GM21528 (cell line): ENCODE measurements at regions not wholly inside any gene's neighbourhood (a gene's known extent, or its start where the extent isn't known, plus 50 kb on each side); places are given as distances from the start of the nearest gene placed in this dataset.

Source experiments
- ATAC-seq: cut with Tn5 transposase; IDR thresholded peaks from one replicate; pipeline ENCODE4 v1.9.1; 2021; ENCODE audit warnings: mild to moderate bottlenecking, moderate library complexity; ENCODE audit not compliant: unreplicated experiment, low FRiP score

DNA sequence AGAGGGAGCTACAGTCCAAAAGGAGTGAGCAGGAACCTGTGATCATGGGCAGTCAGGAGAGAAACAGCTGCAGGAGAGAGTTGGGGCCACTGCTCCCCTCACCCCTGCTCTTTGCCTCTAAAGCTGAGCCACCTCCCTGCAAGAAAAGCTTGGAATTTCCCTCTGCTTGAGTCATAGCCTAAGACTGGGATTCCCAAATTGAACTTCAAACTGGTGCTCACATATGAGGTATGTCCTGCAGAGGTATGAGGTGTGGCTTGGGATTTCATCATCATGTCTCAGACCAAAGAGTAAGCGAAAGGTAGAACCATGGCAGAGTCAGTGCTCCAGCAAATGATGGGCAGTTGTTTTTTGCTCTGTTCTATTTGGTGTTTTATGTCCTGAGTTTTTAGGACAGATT is 237.1 kb upstream of the NRP1 start:
- ATAC-seq = no peak

- ATAC-seq = no peak
Observed at GRCh38 chr10:33570495-33570894, 236.0 kb upstream of the NRP1 start.

- no peak for ATAC-seq
Observed at GRCh38 chr10:33569702-33570101, 235.2 kb upstream of the NRP1 start.

GRCh38 chr10:33566426-33566825 is 232.0 kb upstream of the NRP1 start:
- ATAC-seq = no peak

DNA sequence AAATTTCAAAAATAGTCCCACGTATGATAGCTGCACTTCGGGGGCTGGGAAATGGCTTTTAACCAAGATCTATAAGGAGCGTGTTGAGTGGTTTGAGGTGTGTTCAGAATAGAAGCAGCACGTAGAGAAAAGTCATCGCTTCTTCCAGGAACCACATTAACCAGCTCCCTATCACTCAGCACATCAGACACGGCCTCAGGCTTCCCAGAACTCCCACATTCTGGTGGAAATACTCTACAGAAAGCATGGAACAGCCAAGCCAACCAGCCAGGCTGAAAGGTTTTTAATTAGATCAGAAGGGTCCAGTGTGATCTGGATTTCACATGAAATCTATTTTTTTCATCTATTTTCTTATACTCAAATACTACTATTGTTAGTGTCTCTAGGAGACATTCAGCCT is 231.5 kb upstream of the NRP1 start:
- ATAC-seq = no peak

DNA sequence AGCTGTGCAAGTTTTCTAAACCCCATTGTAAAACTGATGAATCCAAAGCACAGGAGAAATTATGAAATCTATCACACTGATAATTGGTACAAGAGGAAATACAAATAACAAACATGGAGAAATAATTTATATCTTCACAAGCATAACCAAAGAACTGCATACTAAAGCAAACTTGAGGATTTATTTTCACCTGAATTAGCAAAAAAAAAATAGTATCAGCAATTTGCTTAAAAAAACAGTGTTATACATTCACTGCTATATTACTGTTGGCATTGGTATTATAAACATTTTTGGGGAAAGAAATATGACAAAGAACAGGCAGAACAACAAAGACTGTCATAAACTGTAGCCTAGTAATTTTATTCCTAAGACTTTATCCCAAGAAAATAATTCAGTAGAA is 230.8 kb upstream of the NRP1 start:
- ATAC-seq = no peak

- ATAC-seq = no peak
Observed at GRCh38 chr10:33559105-33559504, 224.6 kb upstream of the NRP1 start.

DNA sequence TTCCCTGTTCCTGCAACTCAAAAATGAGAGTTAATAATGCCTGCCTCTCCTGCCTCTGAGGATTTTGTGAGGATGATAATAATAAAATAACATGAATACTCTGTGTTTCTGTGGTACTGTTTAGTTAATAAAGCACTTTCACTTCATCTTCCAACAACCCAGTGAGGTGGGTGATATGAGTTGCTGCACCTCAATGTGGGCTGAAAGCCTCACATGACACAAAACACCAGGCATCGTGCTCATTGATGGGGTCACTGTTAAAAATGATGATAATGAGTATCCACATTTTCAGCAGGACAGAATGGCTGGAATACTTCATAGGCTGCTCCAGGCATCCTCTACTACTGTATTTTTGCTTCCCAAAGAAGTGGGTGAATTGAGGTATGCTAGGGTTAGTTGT is 222.8 kb upstream of the NRP1 start:
- ATAC-seq = no peak

DNA sequence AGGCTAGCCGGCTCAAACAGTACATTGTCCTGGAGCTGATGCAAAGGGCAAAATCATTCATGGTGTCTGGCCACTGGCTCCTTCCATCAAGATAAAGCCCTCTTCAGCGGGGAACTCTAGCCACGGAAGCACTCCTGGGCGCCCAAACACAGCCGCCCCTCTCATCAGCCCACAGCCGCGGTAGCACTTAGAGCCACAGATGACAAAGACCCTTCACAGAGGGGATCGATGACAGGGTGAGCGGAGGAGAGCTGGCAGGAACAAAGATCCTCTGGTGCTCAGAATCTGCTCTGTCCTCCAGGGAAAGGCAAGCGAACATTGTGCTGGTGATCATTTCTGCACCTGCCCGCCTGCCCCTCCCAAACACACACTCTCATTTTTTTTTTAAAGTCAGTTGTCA is 222.2 kb upstream of the NRP1 start:
- ATAC-seq = no peak

DNA sequence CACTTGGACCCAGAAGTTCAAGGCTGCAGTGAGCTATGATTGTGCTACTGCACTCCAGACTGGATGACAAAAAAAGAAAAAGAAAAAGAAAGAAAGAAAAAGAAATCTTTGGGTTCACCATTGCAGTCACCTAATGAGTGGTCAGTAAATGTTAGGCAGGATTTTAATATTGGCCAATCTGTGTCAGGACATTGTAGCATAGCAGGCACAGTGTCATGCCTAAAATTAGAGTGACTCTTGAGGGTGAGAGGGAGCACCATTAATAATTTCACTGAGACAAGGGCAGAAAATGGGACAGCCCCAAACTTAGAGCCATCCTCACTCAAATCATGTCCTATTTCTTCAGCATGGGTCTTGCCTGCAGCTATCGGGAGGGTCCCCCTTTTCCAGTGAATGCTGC is 221.6 kb upstream of the NRP1 start:
- ATAC-seq = no peak

DNA sequence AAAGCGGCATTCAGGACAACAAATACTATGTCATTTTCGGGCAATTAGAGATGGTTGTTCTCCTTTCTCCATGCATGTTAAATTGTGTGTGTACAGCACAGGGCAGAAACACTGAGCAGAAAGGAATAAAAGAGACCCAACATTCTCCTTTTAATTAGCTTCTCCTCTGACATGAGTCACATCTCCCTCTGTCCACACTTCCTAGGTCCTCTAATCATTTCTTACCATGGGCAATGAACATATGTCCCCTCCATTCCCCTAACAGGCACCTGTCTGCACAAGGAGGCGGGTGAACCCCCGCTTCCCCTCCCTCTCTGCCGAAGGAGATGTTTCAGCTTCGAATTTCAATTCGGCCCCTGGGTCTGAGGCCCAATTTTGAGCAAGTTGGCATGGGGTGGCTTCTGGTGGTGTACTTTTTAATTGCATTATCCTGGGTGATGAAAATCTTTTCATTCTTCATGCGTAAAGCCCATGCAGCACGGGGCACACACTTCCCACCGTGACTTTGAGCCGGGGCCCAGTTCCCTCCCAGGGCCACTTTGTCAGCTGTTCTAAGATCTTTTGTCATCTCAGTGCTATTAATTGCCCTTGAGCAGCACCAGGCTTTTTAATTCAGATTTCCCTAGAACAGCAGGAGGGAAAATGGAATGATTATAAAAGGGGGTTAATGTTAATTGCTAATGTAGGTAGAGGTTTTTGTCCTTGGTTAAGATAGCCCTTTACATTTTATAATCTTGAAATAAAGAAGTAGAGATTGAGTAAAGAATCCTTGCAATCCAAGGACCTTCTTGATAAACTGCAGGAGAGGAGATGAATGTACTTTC is 219.5 kb upstream of the NRP1 start:
- ATAC-seq = no peak

DNA sequence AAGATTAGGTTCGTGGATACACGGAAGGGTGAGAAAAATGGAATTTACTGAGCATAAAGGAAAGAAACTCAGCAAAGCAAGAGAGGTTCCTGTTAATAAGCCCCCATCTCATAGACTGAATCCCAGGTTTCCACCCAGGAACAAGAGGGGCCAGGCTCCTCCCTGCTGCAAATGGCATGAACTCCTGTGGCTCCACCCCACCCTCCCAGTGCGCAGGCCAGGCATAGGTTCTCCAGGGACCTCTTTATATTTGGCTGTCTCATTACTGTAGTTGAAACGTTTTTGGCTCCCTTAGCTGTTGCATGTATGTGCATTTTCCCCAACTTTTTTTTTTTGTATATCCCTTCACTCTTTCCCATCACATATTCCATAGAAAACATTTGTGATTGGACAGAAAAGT is 217.8 kb upstream of the NRP1 start:
- ATAC-seq = no peak

DNA sequence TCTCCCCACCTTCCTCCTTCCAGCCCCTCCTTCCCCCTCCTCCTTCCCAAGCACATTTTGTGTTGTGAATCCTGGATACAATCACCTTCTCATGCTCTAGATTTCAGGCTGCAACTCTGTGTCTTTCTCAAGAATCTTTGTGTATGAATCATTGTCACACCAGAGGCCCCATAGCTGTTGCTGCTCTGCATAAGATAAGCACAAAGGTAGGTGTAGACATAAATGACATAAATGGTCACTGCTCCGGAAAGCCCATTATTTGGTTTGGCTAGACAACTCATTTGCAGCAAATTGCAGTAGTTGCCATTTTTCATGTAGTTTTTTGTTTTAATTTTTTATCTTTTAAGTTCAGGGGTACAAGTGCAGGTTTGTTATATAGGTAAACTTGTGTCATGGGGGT is 216.3 kb upstream of the NRP1 start:
- no peak for ATAC-seq

DNA sequence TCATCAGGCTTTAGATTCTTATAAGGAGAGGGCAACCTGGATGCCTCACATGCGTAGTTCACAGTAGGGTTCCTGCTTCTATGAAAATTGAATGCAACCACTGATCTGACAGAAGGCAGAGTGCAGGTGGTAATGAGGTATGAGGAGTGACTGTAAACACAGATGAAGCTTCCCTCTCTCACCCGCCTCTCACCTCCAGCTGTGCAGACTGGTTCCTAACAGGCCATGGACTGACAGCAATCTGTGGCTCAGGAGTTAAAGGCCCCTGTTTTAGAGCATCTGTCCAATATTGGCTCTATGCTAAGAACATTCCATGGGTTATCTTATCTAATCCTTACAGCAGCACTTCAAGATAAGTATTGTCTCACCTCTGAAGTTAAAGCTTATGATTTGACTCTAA is 213.5 kb upstream of the NRP1 start:
- ATAC-seq = no peak

GRCh38 chr10:33546031-33546430 is 211.6 kb upstream of the NRP1 start:
- ATAC-seq = no peak

DNA sequence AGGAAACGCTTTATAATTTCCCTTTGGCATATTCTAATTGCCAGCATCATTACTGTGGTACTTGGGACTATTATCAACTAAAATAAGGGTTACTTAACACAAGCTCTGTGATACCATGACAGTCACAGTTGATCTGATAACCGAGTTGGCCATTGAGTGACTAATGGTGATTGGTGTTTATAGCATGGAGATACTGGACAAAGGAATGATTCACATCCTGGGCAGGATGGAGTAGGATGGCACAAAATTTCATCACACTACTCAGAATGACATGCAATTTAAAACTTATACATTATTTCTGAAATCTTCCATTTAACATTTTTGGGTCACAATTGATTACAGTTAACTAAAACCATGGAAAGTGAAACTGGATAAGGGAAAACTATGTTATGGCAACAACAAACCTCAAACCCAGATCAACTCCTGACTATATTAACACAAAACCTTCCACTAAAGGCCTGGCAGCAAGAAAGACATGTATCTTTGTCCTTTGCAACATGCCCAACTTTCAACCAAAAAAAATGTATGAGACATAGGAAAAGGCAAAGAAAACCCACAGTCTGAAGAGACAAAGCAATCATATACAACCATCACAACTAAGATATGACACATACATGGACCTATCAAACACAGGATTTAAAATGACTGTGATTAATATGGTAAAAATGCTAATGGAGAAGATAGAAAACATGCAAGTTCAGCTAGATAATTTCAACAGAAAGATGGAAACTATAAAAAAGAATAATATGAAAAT is 208.5 kb upstream of the NRP1 start:
- no peak for ATAC-seq

GRCh38 chr10:33539116-33539515 is 204.6 kb upstream of the NRP1 start:
- ATAC-seq = no peak

GRCh38 chr10:33537066-33537465 is 202.6 kb upstream of the NRP1 start:
- ATAC-seq = no peak

DNA sequence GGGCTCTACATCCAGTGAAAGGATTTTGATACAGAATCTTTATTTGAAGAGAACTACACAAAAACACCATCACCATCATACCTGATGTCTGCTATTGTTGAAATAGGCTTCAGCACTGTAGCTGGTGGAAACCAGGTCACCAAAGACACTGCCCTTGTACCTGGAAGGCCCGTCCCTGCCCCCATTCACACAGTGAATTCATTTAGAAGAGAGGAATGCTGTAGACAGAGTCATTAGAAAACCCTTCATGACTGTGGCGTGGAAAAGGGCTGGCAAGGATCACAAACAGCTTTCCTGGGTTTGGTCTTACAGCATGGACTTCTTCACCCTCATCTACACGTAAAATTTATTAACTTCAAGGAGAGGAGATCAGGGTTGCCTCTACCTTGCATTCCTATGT is 202.0 kb upstream of the NRP1 start:
- no peak for ATAC-seq

- ATAC-seq = no peak
Observed at GRCh38 chr10:33535866-33536265, 201.4 kb upstream of the NRP1 start.

DNA sequence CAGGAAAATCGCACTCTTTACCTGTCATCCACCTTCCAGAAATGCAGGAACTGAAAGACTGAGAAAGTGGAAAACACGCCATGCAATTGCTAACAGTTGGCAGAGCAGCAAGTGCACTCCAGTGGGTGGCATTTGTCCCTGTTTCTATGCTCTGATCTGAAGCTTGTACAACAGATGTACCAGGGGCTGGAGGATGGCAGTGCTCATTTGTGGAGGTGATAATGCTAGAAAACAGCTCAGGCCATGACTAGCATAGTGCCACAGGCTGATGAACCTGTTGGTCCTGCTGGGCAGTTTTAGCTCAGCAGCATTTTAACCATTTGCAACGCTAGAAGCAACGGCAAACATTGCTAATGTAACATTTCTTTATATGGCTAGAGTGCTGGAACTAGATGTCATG is 199.9 kb upstream of the NRP1 start:
- ATAC-seq = no peak

DNA sequence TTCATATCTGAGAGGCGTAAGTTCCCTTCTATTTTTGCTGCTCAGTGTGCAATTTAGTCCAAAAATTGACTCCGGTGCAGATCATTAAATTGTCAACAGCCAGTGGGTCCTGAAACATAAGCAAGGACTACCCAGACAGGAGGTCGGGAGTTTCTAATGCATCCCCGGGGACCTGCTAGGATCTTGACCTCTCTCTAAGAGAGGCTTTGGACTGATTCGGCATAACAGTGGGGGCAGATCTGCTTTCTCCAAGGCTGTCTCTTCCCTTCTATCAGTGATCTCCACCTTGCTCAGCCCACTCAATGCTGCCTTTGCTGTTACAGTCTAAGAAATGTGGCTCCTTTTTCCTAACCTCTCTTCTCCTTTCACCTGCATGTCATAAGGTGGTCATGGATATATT is 199.1 kb upstream of the NRP1 start:
- no peak for ATAC-seq
